D721Med (cell line): ENCODE measurements at regions not wholly inside any gene's neighbourhood (a gene's known extent, or its start where the extent isn't known, plus 50 kb on each side); places are given as distances from the start of the nearest gene placed in this dataset.

Experiments
- DNase-seq: peaks from one replicate; pipeline ENCODE4 v3.0.0; 2011; ENCODE audit warnings: low spot score; ENCODE audit not compliant: insufficient read length
- FAIRE-seq: peaks from 2 replicates; lab custom pipeline; 2011; peaks lifted over from hg19 to GRCh38; lab: Jason Lieb, UNC
- TF ChIP-seq, protein P1 (sequence below): IDR thresholded peaks from 2 replicates; pipeline ENCODE4 v1.5.1; 2012; ENCODE audit warnings: mild to moderate bottlenecking, control low read depth; ENCODE audit not compliant: insufficient read depth; ENCODE audit errors: missing control alignments

DNA sequence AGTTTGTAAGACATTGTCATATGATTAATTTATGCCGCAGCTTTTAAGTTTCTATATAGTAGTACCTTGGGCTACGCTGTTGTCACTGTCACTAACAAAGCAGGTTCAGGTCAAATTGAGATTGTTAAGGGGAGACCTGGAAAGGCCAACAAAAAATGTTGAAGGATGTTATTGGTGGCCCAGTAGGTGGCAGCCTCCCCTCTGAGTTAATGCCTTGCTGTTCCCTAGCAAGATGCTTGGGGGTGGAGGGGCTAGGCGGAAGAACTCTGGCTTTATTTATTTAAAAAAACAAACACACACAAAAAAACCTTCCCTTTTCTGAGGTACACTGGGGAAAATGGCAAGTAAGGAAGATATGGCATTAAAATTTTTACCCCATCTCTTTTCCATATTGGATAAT, 128.3 kb upstream of the ATP5MC3 start:
- TF ChIP-seq, protein P1, sequence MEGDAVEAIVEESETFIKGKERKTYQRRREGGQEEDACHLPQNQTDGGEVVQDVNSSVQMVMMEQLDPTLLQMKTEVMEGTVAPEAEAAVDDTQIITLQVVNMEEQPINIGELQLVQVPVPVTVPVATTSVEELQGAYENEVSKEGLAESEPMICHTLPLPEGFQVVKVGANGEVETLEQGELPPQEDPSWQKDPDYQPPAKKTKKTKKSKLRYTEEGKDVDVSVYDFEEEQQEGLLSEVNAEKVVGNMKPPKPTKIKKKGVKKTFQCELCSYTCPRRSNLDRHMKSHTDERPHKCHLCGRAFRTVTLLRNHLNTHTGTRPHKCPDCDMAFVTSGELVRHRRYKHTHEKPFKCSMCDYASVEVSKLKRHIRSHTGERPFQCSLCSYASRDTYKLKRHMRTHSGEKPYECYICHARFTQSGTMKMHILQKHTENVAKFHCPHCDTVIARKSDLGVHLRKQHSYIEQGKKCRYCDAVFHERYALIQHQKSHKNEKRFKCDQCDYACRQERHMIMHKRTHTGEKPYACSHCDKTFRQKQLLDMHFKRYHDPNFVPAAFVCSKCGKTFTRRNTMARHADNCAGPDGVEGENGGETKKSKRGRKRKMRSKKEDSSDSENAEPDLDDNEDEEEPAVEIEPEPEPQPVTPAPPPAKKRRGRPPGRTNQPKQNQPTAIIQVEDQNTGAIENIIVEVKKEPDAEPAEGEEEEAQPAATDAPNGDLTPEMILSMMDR: peak; percentile 43
- FAIRE-seq: no peak
- DNase-seq: no peak

DNA sequence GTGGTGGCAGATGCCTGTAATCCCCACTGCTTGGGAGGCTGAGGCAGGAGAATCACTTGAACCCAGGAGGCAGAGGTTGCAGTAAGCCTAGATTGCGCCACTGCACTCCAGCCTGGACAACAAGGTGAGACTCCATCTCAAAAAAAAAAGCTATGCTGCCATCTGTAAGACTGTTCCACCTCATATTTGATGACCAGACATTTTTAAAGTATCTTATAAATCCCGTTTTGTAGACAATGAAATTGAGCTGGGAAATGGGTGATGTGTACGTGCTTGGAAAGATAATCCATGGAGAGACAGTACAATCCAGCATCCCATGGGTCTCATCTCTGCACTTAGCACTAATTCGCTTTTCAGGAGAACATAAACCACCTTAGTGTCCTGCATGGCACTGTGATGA, 126.5 kb upstream of the ATP5MC3 start:
- FAIRE-seq: no peak
- DNase-seq: no peak
- TF ChIP-seq, protein P1: no peak

DNA sequence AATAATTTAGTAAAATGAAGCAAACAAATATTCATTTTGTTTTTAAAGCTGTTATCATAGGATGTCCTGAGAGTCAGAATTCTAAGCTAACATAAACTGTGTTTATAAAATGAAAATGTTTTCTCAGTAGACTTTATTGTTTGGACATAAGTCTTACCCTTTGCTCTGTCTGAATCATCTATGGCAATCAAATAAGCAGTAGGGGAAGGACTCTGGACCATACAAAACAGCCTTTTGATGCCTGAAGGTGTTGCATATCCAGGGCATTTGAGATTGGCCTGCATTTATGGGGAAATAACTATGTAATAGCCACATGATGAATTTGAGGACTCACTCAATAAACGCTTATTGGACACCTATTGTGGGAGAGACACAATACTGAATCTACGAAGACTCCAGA, 123.0 kb upstream of the ATP5MC3 start:
- TF ChIP-seq, protein P1: no peak
- no peak for FAIRE-seq
- no peak for DNase-seq

DNA sequence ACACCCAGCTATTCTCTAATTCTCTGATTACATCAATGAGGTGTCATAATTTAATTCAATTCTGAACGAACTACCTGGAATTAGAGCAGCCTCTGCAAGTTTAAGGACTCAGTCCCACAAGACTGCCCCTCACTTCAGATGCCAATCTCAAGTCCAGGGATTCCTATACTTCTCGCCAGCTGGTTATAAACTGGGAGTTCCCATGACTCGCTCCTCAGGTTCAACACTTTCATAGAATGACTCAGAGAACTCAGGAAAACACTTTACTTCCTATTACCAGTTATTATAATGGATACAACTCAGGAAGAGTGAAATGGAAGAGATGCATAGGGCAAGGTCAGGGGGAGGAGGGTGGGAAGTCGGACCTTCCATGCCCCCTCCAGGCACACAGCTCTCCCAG, 112.3 kb upstream of the ATP5MC3 start:
- no peak for FAIRE-seq
- TF ChIP-seq, protein P1: no peak
- DNase-seq: no peak

DNA sequence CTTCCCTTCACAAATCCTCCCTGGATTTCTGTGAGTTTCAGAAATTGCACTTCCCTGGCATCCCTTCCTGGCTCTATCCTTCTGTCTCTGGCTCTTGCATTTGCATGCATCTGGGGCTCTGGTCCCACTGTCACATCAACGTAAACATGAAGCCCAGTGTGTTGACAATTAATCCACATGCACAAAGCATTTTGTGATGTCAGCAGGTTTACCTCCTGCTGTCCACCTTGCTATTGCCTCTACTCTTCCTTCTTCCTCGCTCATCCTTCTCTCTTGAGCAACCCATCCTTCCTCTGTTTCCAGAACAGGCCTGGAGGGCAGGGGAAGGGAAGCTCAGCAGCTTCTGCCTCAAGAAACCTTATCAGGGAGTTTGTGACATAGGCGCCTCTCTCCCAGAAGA, 111.7 kb upstream of the ATP5MC3 start:
- DNase-seq (no peak), FAIRE-seq (no peak)
- TF ChIP-seq, protein P1: no peak

DNA sequence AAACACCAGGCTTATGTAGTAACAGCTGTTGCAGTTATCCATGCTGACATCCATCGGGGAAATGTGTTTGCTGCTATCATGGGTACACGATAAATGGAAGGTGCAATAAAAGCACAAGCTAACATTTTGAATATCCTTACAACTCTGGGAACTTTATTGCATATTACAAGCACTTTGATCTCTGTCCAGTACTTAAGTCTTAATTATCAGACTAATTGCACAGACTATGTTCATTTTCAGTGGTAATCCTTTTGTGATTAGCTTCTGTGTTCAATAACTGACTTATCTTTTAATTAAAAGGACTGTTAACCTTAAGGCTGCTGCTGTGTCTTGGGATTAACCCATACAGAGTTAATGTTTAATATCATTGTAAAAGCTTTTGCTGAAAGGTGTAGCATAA, 101.4 kb upstream of the ATP5MC3 start:
- FAIRE-seq (no peak), DNase-seq (no peak)
- TF ChIP-seq, protein P1: no peak

DNA sequence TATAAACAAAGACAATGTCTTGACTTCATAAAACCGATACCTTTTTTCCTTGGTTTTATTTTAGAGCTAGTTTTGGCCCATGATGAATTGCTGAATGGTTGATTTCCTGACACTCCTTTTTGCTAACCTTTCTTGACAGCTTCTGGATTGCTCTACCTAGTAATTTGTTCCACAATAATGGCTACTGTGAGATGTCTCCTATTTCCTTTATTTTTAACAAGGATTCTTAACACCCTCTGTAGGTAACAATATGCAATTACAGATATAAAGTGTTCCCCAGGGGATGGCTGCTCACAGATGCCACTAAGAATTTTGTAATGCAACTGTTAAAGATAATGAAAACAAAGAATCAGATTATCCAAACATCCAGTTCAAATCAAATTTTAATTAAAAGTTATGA, 100.8 kb upstream of the ATP5MC3 start:
- DNase-seq: no peak
- no peak for FAIRE-seq

More for the DNA sequence above, 100.8 kb upstream of the ATP5MC3 start:
- TF ChIP-seq, protein P1: peak; percentile 56
